H1 (cell line): ENCODE measurements at regions not wholly inside any gene's neighbourhood (a gene's known extent, or its start where the extent isn't known, plus 50 kb on each side); places are given as distances from the start of the nearest gene placed in this dataset.

Experiments used
- CTCF ChIA-PET: fragments of 300-600 bp; sonication (Branson Sonifier 250); formaldehyde crosslinking; loops from one replicate; lab custom pipeline; 2021; ENCODE audit not compliant: partially characterized antibody; lab: Charles Lee
- POLR2A ChIA-PET: fragments of 300-600 bp; sonication (Branson Sonifier 250); formaldehyde crosslinking; loops from one replicate; lab custom pipeline; 2021; ENCODE audit warnings: inconsistent platforms; ENCODE audit not compliant: partially characterized antibody; lab: Charles Lee
- DNase-seq, 2 experiments: peaks; one replicate each; pipeline versions ENCODE4 v3.0.0 to v3.0.0-alpha.2; 2010 to 2022; ENCODE audit warnings: low spot score in 2 of 2, low read depth in 1 of 2, mixed read lengths in 1 of 2
- FAIRE-seq: peaks from 2 replicates; lab custom pipeline; 2011; peaks lifted over from hg19 to GRCh38; lab: Jason Lieb, UNC
- H2AFZ ChIP-seq: 2 replicates; pipeline ENCODE4 v1.8.1; 2012; ENCODE audit warnings: low read length, inconsistent platforms
- H2AK5ac ChIP-seq: 2 replicates; pipeline ENCODE4 v1.6.1; 2013; ENCODE audit warnings: low read depth, low read length
- H2BK120ac ChIP-seq: replicated peaks from 2 replicates; pipeline ENCODE3; 2013; ENCODE audit warnings: low read depth, low read length, inconsistent platforms
- H2BK12ac ChIP-seq: 2 replicates; pipeline ENCODE4 v1.6.1; 2013; ENCODE audit warnings: low read depth, low read length
- H2BK15ac ChIP-seq: 2 replicates; pipeline ENCODE4 v1.6.1; 2013; ENCODE audit warnings: low read length
- H2BK20ac ChIP-seq: 2 replicates; pipeline ENCODE4 v1.6.1; 2013; ENCODE audit warnings: low read length
- H2BK5ac ChIP-seq: 2 replicates; pipeline ENCODE4 v1.6.1; 2013; ENCODE audit warnings: low read depth, low read length
- H3K14ac ChIP-seq: 2 replicates; pipeline ENCODE4 v1.6.1; 2013; ENCODE audit warnings: inconsistent platforms; ENCODE audit not compliant: insufficient read length
- H3K18ac ChIP-seq: 2 replicates; pipeline ENCODE4 v1.6.1; 2013; ENCODE audit warnings: low read length; ENCODE audit errors: extremely low read depth
- H3K23ac ChIP-seq: 2 replicates; pipeline ENCODE4 v1.6.1; 2013; ENCODE audit warnings: inconsistent platforms; ENCODE audit not compliant: insufficient read length
- H3K23me2 ChIP-seq: 2 replicates; pipeline ENCODE4 v1.6.1; 2013; ENCODE audit warnings: low read depth, low read length
- H3K27ac ChIP-seq: 2 replicates; pipeline ENCODE4 v1.6.1; 2011; ENCODE audit warnings: low read depth, low read length, inconsistent platforms
- H3K27me3 ChIP-seq, 4 experiments: replicated peaks in 1 of 4; 1 replicate in 1 of 4; 2 replicates in 3 of 4; pipeline versions ENCODE4 v1.6.1 to v1.8.1; 2011 to 2013; ENCODE audit warnings: low read length in 3 of 4, mild to moderate bottlenecking in 3 of 4, inconsistent platforms in 2 of 4, mixed read lengths in 2 of 4, moderate library complexity in 1 of 4; ENCODE audit not compliant: control insufficient read depth in 3 of 4, insufficient read depth in 3 of 4; ENCODE audit errors: extremely low read depth in 1 of 4
- H3K36me3 ChIP-seq, 4 experiments: 2 replicates each; pipeline versions ENCODE4 v1.6.1 to v1.8.1; 2011 to 2013; ENCODE audit warnings: mild to moderate bottlenecking in 4 of 4, low read length in 3 of 4, moderate library complexity in 2 of 4, control low read depth in 1 of 4, inconsistent platforms in 1 of 4; ENCODE audit not compliant: insufficient read depth in 4 of 4, control insufficient read depth in 2 of 4
- H3K4ac ChIP-seq: replicated peaks from 2 replicates; pipeline ENCODE3; 2013; ENCODE audit warnings: low read length, low read depth, mixed read lengths, inconsistent platforms; ENCODE audit not compliant: insufficient read length
- H3K4me1 ChIP-seq, 4 experiments: replicated peaks in 1 of 4; 1 replicate in 1 of 4; 2 replicates in 3 of 4; pipeline versions ENCODE4 v1.6.1 to v1.8.1; 2011 to 2013; ENCODE audit warnings: low read length in 3 of 4, inconsistent platforms in 2 of 4, mixed read lengths in 1 of 4; ENCODE audit not compliant: insufficient read depth in 4 of 4, control insufficient read depth in 3 of 4
- H3K4me2 ChIP-seq, 2 experiments: 2 replicates each; pipeline versions ENCODE4 v1.6.1 to v1.8.1; 2011 to 2013; ENCODE audit warnings: low read depth in 2 of 2, low read length in 2 of 2, control low read depth in 1 of 2, inconsistent platforms in 1 of 2, mild to moderate bottlenecking in 1 of 2; ENCODE audit not compliant: insufficient read depth in 1 of 2
- H3K4me3 ChIP-seq, 4 experiments: fragments of 200-600, 300-600 bp in 1 of 4; sonication (generic), shearing (Covaris generic), sonication (Bioruptor Twin) in 1 of 4; 2 replicates each; pipeline versions ENCODE4 v1.5.1 to v1.8.1; 2011 to 2016; ENCODE audit warnings: low read length in 4 of 4, low read depth in 3 of 4, control low read depth in 2 of 4, inconsistent platforms in 2 of 4, mild to moderate bottlenecking in 2 of 4, mixed read lengths in 1 of 4, moderate library complexity in 1 of 4; ENCODE audit not compliant: insufficient read depth in 2 of 4; ENCODE audit errors: extremely low read depth in 1 of 4
- H3K56ac ChIP-seq: replicated peaks from 2 replicates; pipeline ENCODE3; 2013; ENCODE audit warnings: low read depth, mild to moderate bottlenecking, mixed read lengths, low read length, inconsistent platforms; ENCODE audit not compliant: insufficient read length
- H3K79me1 ChIP-seq: 2 replicates; pipeline ENCODE4 v1.6.1; 2013; ENCODE audit warnings: low read depth, low read length, control low read depth
- H3K79me2 ChIP-seq, 2 experiments: 2 replicates each; pipeline versions ENCODE4 v1.6.1 to v1.8.1; 2012 to 2013; ENCODE audit warnings: low read length in 2 of 2, mild to moderate bottlenecking in 2 of 2, inconsistent platforms in 1 of 2; ENCODE audit not compliant: insufficient read depth in 2 of 2, control insufficient read depth in 1 of 2
- H3K9ac ChIP-seq, 4 experiments: replicated peaks in 1 of 4; 1 replicate in 1 of 4; 2 replicates in 3 of 4; pipeline versions ENCODE4 v1.6.1 to v1.8.1; 2011 to 2013; ENCODE audit warnings: low read depth in 3 of 4, low read length in 3 of 4, control low read depth in 2 of 4, mild to moderate bottlenecking in 2 of 4, moderate library complexity in 2 of 4, inconsistent platforms in 1 of 4; ENCODE audit errors: extremely low read depth in 1 of 4
- H3K9me3 ChIP-seq, 2 experiments: 2 replicates each; pipeline versions ENCODE4 v1.6.1 to v1.8.1; 2012 to 2013; ENCODE audit warnings: mild to moderate bottlenecking in 2 of 2, moderate library complexity in 2 of 2, control low read depth in 1 of 2, inconsistent platforms in 1 of 2, low read depth in 1 of 2, low read length in 1 of 2, mixed read lengths in 1 of 2; ENCODE audit not compliant: insufficient read depth in 2 of 2
- H4K20me1 ChIP-seq, 2 experiments: replicated peaks in 1 of 2; 2 replicates each; pipeline versions ENCODE3 to v1.8.1; 2011 to 2013; ENCODE audit warnings: inconsistent platforms in 2 of 2, low read length in 2 of 2, mild to moderate bottlenecking in 1 of 2; ENCODE audit not compliant: insufficient read depth in 2 of 2, control insufficient read depth in 1 of 2
- H4K5ac ChIP-seq: 2 replicates; pipeline ENCODE4 v1.6.1; 2013; ENCODE audit warnings: low read length, low read depth, mixed read lengths, inconsistent platforms; ENCODE audit not compliant: insufficient read length
- H4K8ac ChIP-seq: 2 replicates; pipeline ENCODE4 v1.8.0; 2013; ENCODE audit warnings: mild to moderate bottlenecking, moderate library complexity, low read length, inconsistent platforms; ENCODE audit not compliant: insufficient read depth; ENCODE audit errors: extremely low read depth
- H4K91ac ChIP-seq: replicated peaks from 2 replicates; pipeline ENCODE3; 2013; ENCODE audit warnings: low read length, mixed read lengths, inconsistent platforms; ENCODE audit not compliant: insufficient read length
- CBX5 ChIP-seq: fragments of 300-800, 300-1000 bp; sonication (generic); IDR thresholded peaks from 2 replicates; pipeline ENCODE4 v1.7.1; 2016; ENCODE audit warnings: antibody characterized with exemption, low read length, low read depth
- CREB1 ChIP-seq: IDR thresholded peaks from 2 replicates; pipeline ENCODE4 v1.6.1; 2012; ENCODE audit warnings: inconsistent platforms
- EGR1 ChIP-seq: IDR thresholded peaks from 2 replicates; pipeline ENCODE4 v1.6.1; 2011; ENCODE audit warnings: low read depth, low read length, borderline replicate concordance
- MAFK ChIP-seq: IDR thresholded peaks from 2 replicates; pipeline ENCODE4 v1.6.1; 2012; ENCODE audit warnings: low read depth, mild to moderate bottlenecking, improper control_type of control experiment, low read length
- SP2 ChIP-seq: IDR thresholded peaks from 2 replicates; pipeline ENCODE4 v1.6.1; 2012; ENCODE audit warnings: mild to moderate bottlenecking, low read length, inconsistent platforms
- WGBS, 2 experiments: shearing (Covaris generic) in 1 of 2; methylation state at CpG; one replicate each; pipeline versions ENCODE4 v1.1.6 to v1.1.7; 2013 to 2015; ENCODE audit warnings: low lambda C conversion rate in 2 of 2, mixed read lengths in 2 of 2, inconsistent platforms in 1 of 2, low coverage in 1 of 2, missing lambda C conversion rate in 1 of 2; ENCODE audit not compliant: insufficient replicate concordance in 2 of 2, insufficient coverage in 1 of 2, insufficient read length in 1 of 2; ENCODE audit errors: extremely low coverage in 1 of 2, missing lambda C conversion rate in 1 of 2; 5-methylcytosine and 5-hydroxymethylcytosine counted together

DNA sequence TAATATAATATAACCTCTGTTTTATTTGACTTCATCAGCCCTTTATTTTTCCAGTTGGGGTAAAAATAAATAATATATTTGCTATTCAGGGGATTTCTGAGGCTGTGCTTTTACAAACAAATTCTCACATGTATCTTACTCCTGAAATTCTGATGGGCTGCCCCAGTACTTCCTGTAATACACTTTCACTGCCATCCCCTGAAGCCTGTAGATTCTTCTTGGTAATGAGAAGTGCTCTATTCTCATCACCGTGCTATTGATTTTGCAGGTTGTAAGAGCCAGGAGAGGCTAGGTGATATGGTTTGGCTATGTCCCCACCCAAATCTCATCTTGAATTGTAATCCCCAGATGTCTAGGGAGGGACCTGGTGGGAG lies 91.9 kb upstream of the CEP78 start:
- Histone ChIP-seq H2BK120ac (no peak overlapping the region), H3K79me2 (no peaks in the 10 kb centered on the region), H3K27ac (no peak overlapping the region), H3K9me3 (peaks cover 2 to 3% of the 10 kb centered on the region in 2 experiments; a peak in 2 of 4 replicates), H3K4me1 (no peaks in the 10 kb centered on the region), H4K20me1 (no peaks in the 10 kb centered on the region), H3K27me3 (no peaks in the 10 kb centered on the region), H4K8ac (no peak overlapping the region), H2BK15ac (no peak overlapping the region), H2BK5ac (no peak overlapping the region), H2BK12ac (no peak overlapping the region), H2BK20ac (no peak overlapping the region), H3K4me2 (no peak overlapping the region), H3K9ac (no peak overlapping the region), H4K5ac (no peak overlapping the region), H3K14ac (no peak overlapping the region), H3K18ac (no peak overlapping the region), H4K91ac (no peak overlapping the region), H3K56ac (no peak overlapping the region), H3K36me3 (no peaks in the 10 kb centered on the region), H3K4ac (no peak overlapping the region), H3K23me2 (no peaks in the 10 kb centered on the region), H2AK5ac (no peak overlapping the region), H3K79me1 (no peaks in the 10 kb centered on the region), H3K4me3 (no peak overlapping the region), H2AFZ (no peak overlapping the region), H3K23ac (no peak overlapping the region)
- WGBS, 2 experiments, result 83% methylated on average over 1 of the region's 1 CpG; no CpG with 5 or more reads in 1 of the 2 experiments
- FAIRE-seq, result no peak
- no peak for DNase-seq
- POLR2A ChIA-PET, result no interaction called here
- CTCF ChIA-PET, result interaction anchor here (1.8 kb wide), 1 partner anchor 14 kb away, joined by 3 read pairs; no protein-coding TSS in a partner anchor
- TF ChIP-seq EGR1 (no peak), MAFK (no peak), CREB1 (no peak), SP2 (no peak), CBX5 (no peak)
